DMS153 (cell line): ENCODE measurements at regions not wholly inside any gene's neighbourhood (a gene's known extent, or its start where the extent isn't known, plus 50 kb on each side); places are given as distances from the start of the nearest gene placed in this dataset.
A peak's percentile ranks its signal among the peaks of the same experiment; 100 is the strongest.

Experiments used
- DNase-seq: peaks from one replicate; lab custom pipeline; 2025; lab: John Stamatoyannopoulos, UW

DNA sequence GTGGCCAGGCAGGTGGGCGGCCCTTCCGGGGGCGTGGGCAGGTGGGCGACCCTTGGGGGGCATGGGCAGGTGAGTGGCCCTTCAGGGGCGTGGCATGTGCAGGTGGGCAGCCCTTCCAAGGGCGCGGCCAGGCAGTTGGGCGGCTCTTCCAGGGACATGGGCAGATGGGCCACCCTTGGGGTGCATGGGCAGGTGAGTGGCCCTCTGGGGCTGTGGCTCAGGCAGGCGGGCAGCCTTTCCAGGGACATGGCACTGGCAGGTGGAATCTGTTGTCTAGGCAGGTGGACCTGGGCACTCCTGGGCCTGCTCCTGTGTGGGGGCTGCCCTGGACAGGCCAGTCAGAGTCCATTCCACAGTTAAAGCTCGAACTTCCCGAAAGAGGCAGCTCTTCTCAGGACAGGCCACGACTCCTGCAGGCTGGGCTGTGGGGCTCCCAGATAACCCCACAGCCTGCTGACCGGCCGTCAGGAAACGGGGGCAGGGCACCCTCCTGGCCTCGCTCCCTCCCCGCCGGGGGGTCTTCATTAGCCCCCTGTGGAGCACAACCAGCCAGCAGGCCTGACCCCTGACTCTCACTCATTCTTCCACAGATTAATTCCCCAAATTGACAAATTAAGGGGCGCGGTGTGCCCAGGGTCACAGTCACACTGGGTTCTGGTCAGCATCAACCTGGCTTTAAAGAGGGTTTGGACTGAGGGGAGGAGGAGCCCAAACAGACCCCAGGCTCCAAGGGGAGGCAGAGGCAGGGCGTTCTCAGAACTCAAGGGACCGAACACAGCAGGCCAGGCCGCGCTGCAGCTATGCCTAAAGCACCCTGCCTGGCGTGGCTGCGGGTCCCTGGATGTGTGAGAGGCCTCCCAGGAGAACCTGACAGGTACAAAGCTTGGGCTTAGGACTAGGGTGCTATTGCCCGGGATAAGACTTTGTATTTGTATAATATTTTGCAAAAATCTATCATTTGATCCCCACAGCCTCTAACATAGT, 130.0 kb downstream of the DLL1 start:
- no peak for DNase-seq

- DNase-seq: no peak
Observed at GRCh38 chr6:170160031-170160627, 130.7 kb downstream of the DLL1 start.

DNA sequence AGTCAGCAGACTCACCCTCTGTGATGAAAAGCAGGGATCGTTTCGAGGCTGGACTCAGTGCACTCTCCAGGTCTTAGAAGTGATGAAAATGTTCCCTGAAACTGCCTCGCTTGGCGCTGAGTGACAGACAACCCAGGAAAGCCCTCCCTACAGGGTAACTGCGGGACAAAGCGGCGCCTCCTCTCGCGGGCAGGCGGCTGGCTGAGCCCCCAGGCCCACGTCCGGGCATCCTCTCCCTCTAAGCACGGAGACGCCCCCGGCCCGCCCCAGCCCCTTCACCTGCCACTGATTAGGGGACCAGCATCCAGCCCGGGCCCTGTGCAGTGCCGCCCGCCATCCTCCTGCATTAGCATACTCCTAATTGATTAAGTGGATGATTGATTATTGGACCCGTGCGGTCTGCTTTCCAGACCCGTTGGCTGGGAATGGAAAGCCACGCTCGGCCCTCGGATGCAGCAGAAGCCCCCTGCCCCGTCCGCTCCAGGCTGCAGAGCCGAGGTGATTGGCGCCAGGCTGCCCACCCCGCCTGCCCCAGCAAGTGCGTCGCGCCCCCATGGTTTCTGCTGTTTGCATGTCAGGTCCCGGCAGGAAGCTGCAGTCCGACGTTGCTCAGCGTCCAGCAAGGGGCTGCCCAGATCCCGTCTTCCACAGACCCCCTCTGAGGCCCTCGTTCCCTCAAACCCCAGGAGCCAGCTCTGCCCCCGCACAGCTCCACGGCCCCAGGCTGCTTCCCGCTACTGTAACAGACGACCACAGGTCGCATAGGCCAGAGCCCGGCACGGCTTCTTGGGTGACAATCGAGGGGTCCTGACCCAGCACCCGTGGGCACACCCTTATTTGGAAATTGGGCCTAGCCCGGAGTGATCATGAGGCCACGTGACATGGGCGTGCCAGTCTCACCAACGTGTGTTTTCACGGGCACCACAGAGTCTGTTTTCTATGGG, 131.6 kb downstream of the DLL1 start:
- DNase-seq: no peak

- no peak for DNase-seq
Observed at GRCh38 chr6:170158296-170159021, 132.4 kb downstream of the DLL1 start.

DNA sequence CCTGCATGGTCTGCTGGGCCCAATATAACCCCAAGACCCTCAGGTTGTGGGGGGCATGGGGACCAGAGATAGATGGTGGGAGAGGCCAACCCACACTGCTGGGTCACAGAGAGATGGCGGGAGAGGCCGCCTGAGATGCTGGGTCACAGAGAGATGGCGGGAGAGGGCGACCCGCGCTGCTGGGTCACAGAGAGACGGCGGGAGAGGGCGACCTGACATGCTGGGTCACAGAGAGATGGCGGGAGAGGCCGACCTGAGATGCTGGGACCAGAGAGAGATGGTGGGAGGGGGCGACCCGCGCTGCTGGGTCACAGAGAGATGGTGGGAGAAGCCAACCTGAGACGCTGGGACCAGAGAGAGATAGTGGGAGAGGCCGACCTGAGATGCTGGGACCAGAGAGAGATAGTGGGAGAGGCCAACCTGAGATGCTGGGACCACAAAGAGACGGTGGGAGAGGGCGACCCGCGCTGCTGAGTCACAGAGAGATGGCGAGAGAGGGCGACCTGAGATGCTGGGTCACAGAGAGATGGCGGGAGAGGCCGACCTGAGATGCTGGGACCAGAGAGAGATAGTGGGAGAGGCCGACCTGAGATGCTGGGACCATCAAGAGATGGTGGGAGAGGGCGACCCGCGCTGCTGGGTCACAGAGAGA, 133.2 kb downstream of the DLL1 start:
- DNase-seq: no peak

DNA sequence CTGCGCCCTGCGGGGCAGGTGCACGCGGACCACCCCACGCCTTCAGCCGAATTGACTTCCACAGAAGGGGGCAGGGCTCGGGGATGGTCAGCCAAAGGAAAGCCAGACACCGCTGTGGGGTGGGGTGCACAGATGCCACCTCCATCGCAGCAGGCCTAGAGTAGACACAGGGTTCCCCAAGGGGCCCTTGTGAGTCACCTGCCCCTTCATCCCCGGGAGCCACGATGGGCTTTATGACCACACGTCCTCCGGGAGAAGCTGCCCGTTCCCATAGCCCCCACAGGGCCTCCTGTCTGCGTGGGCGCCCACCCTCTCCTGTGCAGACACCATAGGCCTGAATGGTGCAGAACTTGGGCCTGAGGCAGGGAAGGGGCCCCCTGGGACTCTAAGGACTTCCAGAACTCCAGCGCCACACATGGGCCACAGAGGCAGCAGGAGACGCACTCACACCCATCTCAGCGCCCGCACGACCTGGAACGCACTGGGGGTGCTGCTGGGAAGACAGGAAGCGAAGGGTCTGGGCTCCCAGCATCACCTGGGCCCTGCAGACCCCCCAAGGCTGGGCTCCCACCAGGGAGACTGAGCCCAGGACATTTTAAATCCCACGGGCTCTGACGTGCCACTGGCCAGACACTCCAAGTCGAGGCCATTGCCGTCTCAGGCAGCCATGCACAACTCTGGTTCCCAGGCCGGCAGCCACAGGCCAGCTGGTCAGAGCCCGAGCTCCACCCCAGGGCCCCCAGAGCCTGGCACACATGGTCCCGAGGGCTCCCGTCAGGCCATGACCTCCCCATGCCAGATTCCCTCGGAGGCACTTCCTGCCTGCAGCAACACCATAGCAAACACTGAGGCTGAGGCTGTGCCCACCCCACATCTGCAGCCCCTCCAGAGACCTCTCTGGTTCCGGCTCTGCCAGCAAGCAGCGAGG, 134.2 kb downstream of the DLL1 start:
- no peak for DNase-seq

GRCh38 chr6:170155464-170156196, 135.2 kb downstream of the DLL1 start:
- no peak for DNase-seq

DNA sequence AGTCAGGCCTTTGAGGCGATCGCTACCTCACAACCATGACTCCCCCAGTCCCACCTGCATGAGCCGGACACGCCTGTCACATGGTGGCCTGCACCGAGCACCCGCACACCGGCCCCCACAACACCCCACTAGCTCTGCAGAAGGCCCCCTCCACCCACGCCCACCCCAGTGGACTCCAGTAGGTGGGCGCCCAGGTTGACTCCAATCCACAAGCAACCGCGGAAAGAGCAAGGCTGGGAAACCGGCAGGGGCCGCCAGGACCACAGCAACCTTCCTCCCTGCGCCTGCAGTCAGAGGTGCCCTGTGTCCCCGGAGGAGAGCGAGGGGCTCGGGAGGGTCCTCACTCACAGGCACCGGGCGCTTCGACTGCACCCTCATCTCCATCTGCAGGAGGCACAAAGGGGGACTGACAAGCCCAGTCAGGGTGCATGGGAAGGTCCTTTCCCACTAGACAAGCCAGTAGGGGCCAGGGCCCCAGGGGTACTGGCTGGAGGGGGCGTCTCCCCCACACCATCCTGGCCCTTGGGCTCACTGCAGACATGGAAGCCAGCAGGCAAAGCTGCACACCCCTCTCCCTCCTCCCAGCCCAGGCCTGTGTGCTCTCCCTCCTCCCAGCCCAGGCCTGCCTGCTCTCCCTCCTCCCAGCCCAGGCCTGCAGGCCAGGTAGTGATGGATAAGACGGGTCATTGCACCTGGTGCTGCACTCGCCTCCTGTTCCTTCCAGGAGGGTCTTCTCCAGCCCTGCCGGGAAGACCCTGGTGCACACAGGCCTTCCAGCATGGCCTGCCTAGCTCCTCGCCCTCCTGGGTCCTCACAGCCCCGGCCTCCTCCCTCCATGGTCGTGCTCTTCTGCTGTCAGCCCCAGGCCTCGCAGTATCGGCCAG, 137.2 kb downstream of the DLL1 start:
- DNase-seq: no peak

DNA sequence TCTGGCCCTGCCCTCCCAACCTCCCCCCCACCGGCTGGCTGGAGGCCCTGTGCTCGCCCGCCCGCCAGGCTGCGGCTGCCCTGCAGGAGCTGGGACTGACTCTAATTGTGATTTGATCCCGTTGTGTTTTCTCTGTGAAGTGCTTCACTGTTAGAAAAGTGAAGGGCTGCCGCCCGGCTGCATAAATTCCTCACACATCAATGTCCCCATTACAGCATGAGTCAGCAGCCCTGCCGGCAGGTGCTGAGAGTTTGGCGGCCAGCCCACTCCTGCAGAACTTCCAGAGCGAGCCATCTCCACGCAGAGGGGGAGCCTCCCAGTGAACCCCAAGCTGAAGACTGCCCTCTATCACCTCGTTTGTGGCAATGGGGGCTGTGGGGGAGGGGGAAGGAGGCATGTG, 137.9 kb downstream of the DLL1 start:
- DNase-seq: peak; percentile 88

DNA sequence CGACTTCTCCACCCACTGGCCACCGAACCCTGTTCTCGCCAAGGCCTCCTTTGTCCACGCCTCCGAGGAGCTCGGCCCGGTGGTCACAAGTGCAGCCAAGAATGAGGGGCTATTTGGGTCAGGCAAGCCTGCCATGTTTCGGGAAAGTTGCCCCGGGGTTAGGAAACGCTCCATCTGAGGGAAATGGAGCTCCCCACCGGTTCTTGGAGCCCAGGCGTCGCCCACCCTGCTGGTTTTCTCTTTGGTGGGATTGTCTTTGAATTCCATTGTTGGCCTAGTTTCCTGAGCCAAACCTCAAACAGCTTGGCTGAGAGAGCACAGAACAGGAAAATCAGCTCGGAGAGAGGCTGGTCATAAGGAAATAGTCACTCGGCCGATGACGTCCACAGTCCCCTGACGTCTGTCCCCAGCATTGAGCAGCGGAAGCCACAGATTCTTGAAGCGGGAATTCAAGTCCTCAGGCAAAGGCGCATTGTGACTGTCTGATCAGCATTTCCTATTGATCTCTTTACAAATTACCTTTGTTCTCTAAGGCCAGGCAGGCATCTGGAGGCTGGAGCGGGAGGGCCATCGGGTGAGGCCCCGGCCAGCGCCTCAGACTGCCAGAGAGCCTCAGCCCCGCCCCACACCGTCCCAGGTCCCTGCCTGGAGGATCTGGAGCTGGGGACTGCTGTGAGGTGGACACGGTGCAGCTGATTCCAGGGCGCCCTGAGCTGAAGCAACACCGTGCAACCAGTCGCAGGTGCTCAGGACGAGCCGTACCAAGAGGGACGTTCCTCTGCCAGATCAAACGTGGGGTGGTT, 138.6 kb downstream of the DLL1 start:
- peak; percentile 23 for DNase-seq

- no peak for DNase-seq
Observed at GRCh38 chr6:170151804-170152123, 139.1 kb downstream of the DLL1 start.

DNA sequence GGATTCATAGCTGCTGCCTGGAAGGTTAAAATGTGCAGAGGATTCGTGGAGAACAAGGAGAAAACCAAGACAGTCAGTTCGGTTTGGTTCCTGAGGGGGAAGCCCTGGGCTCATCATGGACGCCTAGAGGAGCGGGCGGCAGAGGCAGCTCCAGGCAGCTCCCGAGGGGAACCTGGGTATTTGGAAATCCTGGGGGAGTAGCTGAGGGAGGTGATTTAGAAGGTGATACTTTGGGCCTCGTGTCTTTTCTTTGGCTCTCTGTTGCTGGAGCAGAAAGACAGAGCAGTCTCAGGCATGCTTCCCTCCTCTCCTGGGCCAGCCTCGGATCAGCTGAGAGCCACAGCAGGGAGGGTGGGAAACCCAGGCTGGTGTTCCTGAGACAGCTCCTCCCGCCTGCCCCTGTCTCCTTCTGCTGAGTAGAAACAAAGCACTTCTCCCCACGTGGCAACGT, 139.5 kb downstream of the DLL1 start:
- DNase-seq: no peak

GRCh38 chr6:170150590-170150945, 140.3 kb downstream of the DLL1 start:
- DNase-seq: no peak

DNA sequence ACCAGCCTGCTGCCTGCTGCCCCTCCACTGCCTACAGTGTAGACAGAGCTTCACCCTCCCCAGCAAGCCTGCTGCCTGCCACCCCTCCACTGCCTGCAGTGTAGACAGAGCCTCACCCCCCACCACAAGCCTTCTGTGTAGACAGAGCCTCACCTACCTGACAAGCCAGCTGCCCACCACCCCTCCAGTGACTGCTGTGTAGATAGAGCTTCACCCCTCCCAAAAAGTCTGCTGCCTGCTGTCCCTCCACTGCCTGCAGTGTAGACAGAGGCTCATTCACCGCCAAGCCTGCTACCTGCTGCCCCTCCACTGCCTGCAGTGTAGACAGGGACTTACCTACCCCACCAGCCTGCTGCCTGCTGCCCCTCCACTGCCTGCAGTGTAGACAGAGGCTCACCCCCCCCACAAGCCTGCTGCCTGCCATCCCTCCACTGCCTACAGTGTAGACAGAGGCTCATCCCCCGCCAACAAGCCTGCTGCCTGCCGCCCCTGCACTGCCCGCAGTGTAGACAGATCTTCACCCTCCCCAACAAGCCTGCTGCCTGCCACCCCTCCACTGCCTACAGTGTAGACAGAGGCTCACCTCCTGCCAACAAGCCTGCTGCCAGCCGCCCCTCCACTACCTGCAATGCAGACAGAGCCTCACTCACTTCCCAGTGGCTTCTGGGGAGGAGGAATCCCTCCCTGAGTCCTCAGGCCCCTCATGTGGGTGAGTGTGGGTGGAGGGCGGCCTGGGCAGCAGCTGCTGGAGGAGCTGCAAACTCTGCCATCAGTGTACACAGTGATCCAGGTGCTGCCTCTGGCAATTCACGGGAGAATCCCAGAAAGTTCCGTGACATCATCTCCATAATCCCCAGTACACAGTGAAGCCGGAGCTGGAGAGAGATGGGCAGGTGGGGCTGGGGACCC, 140.9 kb downstream of the DLL1 start:
- DNase-seq: peak; percentile 36

DNA sequence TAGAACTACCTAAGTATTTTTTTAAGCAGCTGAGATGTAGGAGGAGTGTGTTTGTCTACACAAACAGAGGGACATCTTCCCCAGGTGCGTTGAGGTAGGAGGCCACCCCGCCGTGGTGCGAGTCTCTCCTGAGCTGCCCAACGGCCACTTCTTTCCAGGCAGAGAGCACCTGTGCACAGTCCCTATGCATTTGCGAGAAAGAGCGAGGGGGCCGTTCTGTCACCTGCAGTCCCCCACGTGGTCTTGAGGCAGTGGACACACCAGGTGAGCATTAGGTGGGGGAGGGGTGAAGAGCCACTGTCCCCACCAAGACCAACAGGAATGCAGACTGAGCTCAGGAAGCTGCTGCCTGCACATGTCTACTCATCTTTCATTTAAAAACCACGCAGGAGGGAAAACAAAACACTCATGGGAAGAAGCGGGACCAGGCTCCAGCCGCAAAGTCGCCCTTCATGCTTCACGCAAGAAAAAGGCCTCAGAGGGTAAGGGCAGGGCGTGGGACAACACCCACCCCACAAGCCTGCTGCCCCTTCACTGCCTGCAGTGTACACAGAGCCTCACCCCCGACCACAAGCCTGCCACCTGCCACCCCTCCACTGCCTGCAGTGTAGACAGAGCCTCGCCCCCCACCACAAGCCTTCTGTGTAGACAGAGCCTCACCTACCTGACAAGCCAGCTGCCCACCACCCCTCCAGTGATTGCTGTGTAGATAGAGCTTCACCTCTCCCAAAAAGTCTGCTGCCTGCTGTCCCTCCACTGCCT, 142.0 kb downstream of the DLL1 start:
- DNase-seq: no peak
